ENCODE measurements at regions not wholly inside any gene's neighbourhood (a gene's known extent, or its start where the extent isn't known, plus 50 kb on each side); places are given as distances from the start of the nearest gene placed in this dataset.
"Not testable (repeated sequence)": the region's sequence is repeated elsewhere in the genome, so short reads cannot be mapped to it uniquely, and the experiment has no call there.

- DNase-seq, result no peak
Measured at GRCh38 chr16:26911436-26911835, 155.3 kb upstream of the C16orf82 start.

DNA sequence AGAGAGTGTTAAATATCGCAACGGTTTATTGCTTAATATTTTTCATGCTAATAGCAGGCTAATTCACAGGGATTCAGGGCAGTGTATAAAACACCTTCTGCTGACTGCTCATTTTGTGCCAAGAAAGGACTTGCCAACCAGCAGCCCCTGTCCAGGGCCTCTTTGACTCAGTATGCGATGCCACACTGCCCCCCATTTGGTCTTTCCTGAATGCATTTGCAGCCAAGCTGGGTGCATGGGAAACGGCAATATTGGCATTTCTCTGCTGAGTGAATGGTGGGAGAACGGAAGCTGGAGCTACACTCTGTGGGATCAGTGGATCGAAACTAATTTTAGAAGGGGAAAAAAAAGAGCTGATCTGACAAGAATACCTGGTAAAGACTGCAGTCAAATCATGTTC, 152.9 kb upstream of the C16orf82 start:
- no peak for DNase-seq

DNA sequence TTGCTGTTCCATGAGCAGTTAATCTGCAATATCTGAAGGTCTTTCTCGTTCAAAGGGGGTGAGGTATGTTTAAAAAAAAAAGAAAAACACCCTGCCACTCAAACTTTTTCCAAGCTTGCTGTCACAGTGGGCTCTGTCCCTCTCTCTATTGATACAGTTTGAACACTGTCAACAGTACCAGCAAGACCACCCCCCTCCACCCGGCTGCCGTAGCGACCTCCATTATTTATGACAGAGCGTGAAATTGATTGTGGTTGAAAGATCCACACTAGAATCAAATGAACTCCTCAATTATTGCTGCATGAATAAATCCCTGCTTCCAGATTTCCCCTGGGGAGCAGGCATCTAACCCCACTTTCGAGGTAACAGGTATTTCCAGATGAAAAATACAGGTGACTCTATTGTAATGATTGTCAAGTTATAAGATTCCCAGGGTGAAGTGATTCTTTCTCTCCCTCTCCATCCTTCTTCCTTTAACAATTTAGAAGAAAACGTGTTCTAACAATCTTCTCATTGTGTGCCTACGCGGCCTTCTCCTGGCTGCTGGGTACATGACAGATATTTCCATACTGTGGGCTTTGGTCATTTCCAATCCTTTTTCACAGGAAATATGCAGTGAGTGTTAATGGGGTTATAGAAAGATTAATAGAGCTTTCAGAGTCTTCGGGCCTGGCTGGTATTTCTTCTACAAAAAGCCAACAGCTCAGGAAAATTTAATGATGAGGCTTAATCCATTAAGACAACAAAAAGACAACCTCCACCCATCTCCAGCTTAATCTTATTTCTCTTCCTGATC, 135.7 kb upstream of the C16orf82 start:
- DNase-seq, result no peak

- DNase-seq, result no peak
Measured at GRCh38 chr16:26950636-26951035, 116.1 kb upstream of the C16orf82 start.

DNA sequence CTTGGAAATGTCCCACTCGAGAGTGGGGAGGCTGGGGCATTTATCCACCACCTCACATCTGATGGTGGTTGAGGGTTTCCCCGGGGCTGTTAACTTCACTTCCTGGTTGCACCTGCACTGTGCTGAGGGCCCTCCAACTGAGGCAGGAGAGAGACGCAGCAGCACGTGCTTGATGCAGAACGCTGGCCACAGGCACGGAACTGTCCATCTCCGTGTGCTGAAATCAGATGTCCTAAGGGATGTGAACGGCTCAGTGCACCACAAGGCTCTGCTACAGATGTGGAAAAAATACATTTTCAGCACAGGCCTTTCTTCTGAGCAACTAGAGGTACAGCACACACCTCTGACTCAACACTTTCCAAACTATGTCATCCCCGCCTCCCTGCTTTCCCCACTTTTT, 114.8 kb upstream of the C16orf82 start:
- no peak for DNase-seq

DNA sequence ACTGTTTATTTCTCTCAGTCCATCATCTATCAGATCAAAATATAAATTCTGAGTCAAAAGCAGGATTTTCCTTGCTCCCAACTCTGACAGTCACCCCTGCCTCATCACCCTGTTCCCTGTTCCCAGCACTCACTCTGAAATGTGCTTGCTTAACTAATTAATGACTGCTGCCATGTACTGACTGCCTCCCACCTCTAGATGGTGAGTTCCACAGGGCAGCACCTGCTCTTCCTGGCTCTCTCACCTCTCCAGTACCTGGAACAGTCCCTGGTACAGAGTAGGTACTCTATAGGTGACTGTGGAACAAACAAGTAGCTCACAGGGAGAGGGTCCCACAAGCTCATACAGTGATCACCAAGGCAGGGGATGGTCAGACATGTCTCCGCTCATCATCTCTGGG, 114.3 kb upstream of the C16orf82 start:
- no peak for DNase-seq

GRCh38 chr16:26957283-26957859, 109.4 kb upstream of the C16orf82 start:
- DNase-seq, result no peak

DNA sequence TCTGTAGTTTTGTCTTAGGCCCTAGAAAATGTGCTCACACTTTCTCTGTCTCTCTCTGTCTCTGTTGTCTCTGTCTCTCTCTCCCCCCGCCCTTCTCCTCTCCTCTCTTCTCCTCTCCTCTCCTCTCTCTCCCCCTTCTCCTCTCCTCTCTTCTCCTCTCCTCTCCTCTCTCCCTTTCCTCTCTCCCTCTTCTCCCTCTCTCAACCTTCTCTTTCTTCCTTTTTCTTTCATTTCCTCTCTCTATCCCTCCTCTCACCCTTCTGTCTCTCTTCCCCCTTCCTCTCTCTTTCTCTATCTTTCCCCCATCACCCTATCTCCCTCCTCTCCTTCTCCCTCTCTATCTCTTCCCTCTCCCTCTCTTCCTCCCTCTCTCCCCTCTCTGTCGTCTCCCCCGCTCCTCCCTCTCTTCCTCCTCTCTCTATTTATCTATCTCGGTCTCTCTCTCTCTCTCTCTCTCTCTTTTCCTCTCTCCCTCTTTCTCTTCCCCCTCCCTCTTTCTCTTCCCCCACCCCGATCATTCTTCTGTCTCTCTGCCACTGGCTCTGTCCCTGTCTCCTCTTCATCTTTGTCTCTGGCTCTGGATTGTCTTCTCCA, 107.2 kb upstream of the C16orf82 start:
- no peak for DNase-seq

- peak in 1 of 2 donors; percentile 4 for DNase-seq
Measured at GRCh38 chr16:26961459-26961858, 105.3 kb upstream of the C16orf82 start.

- no peak for DNase-seq
Measured at GRCh38 chr16:26963109-26963508, 103.6 kb upstream of the C16orf82 start.

- no peak for DNase-seq
Measured at GRCh38 chr16:26969589-26970231, 97.0 kb upstream of the C16orf82 start.

DNA sequence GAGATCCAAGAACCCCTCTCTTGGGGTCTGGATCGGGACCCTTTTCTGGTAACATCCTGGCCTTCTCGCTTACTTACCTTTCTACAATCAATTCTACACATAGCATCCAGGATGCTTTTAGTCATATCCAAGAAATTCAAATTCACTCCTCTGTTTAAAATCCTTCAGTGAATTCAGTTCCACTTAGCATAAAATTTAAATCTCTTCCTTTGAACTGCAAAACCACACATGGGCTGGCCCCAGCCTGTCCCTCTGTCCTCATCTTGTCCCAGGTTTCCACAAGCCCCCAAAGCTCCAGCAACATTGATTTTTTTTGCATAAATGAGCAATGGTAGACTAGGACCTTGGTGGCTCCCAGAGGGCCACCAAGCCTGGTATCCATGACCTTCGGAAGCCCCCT, 96.4 kb upstream of the C16orf82 start:
- DNase-seq, result no peak

GRCh38 chr16:26976873-26977272, 89.9 kb upstream of the C16orf82 start:
- no peak for DNase-seq

- no peak for DNase-seq
Measured at GRCh38 chr16:26981266-26981938, 85.3 kb upstream of the C16orf82 start.

- DNase-seq, result no peak
Measured at GRCh38 chr16:26982422-26982821, 84.3 kb upstream of the C16orf82 start.

GRCh38 chr16:26983426-26983825, 83.3 kb upstream of the C16orf82 start:
- DNase-seq, result no peak

DNA sequence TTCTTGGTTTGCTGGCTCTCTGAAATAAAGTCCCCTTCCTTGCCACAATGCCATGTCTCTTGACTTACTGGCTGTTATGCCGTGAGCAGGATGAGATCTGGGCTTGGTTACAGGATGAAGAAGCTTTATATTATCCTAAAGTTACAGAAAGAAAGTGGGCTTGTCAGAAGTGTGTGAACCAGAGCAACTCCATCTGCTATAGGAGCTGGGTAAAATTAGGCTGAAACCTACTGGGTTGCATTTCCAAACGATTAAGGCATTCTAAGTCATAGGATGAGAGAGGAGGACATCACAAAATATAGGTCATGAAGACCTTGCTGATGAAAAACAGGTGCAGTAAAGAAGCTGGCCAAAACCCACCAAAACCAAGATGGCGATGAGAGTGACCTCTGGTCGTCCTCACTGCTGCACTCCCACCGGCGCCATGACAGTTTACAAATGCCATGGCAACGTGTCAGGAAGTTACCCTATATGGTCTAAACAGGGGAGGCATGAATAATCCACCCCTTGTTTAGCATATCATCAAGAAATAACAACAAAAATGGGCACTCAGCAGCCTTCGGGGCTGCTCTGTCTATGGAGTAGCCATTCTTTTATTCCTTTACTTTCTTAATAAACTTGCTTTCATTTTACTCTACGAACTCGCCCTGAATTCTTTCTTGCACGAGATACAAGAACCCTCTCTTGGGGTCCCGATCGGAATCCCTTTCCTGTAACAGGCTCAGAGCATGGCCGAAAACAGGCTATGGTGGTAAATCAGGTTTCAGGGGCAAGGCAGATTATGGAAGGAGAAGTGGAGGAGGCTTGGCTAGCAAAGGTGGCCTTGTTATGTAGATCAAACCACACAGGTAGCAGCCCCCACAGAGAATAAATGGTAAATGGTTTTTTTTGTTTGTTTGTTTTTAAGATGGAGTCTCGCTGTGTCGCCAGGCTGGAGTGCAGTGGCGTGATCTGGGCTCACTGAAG, 81.3 kb upstream of the C16orf82 start:
- no peak for DNase-seq

DNA sequence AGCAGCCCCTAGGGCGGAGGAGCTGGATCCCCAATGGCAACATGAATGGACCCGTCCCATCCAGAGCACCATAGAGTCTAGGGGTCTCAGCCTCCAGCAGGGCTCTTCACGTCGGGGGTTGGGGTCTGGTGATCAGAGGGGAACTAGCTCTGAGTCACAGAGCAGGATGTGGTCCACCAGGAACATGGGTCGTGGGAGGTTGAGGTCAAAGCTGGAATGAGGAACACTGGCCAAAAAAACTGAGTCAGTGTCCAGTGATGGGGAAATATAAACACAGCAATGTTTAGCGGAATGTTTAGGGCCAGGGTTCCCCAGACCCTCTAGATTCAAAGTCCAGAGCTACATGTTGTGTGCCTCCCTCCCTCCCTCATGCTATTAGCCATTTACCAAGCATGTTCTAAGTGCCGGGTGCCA, 79.1 kb upstream of the C16orf82 start:
- DNase-seq, result peak in 1 of 2 donors; percentile 3

DNA sequence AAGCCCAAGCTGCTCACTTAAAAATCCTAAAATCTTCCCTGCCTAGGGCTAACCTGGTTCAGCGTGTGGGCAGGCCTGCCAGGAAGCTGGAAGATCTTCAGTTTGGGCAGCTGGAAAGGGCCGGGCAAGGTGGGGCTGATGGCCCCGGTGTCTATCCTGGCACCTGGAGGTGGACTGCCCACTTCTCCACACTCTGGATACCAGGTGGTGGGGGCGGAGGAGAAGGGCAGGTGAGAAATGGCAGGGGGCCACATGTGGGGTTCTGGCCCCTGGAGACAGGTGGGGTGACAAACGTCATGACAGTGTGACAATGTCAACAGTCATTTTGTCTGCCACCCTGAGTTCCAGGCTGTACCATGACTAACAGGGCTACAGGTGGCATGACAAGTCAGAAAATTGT, 78.5 kb upstream of the C16orf82 start:
- no peak for DNase-seq

GRCh38 chr16:26990384-26991120, 76.2 kb upstream of the C16orf82 start:
- not testable (repeated sequence) for DNase-seq

DNA sequence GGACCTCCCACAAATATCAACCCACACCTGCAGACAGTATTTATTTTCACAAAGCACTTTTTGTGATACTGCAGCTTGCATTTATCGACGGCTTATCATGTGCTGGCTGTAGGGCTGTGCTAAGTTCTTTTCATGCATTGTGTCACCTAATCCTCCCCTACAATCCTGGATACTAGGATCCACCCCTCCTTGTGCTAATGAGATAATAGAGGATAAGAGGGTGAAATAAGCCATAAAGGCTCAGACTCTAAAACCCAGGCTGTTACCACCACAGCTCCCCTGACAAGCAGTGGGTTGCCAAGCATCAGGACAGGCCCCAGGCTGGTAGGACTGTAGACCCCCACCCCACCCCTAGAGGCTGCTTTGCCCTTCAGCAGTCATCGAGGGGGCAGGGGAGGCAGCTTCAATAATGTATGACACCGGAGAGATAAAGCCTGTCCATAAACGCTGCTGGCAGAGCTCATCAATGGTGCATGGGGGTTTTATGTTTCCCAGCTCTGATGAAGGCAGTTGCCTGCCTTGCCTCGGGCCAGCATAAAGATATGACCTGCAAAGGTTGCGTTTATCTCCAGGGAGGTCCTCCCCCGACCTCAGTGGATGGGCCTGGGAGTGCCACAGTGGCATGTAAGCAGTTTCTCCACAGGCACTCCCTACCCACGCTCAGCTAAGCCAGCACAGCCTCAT, 73.9 kb upstream of the C16orf82 start:
- no peak for DNase-seq
